Activated CD8-positive, alpha-beta memory T cell treated with anti-CD3 and anti-CD28 coated beads for 4 hours (primary cell): ENCODE measurements at regions not wholly inside any gene's neighbourhood (a gene's known extent, or its start where the extent isn't known, plus 50 kb on each side); places are given as distances from the start of the nearest gene placed in this dataset.
"Not testable (repeated sequence)": the region's sequence is repeated elsewhere in the genome, so short reads cannot be mapped to it uniquely, and the experiment has no call there.

ENCODE experiments used
- DNase-seq, 2 donors: peaks; one replicate each; pipeline ENCODE4 v3.0.0-alpha.2; 2020; ENCODE audit warnings: low read depth in 2 of 2

DNA sequence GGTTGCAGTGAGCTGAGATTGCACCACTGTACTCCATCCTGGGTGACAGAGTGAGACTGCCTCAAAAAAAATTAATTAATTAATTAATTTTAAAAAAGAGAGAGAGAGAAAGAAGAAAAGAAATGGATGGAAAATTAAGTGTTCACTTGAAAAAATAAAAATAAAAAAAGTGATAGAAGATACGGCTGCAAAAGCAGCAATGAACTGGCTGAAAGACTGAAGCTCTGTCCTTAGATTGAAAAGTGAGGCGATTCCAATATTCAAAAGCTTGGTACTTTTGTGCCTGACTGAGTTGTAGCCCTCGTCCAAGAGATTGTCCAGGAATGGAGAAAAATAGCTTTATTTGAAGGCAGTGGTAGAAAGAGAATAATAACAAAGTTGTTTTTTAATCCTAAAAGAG is 154.6 kb downstream of the ADSS2 start:
- no peak for DNase-seq

DNA sequence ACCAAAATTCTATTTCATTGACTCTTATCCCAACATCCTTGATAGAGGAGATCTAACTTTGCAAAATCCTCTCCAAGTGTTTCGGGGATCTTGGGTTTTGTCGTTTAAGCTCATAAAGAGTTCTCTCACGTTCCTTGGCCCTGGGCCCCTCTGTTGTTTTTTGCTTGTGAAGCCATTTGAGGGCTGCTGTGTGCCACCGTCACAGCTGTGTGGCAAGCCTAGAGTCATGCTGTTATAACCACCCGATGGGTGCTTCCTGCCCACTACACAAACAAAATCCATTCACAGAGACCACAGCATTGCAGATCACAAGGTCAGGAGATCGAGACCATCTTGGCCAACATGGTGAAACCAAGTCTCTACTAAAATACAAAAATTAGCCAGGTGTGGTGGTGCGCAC is 154.1 kb downstream of the ADSS2 start:
- no peak for DNase-seq

DNA sequence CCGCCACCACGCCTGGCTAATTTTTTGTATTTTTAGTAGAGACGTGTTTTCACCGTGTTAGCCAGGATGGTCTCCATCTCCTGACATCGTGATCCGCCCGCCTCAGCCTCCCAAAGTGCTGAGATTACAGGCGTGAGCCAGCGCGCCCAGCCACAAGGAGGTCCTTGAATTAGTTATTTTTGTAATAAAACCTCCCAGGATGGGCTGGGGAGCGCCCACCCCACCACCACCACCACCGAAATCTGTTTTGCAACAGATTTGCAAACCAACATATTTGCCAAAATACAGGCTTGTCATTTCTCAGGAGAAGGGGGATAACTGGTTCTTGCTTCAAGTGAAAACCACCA is 151.7 kb downstream of the ADSS2 start:
- not testable (repeated sequence) for DNase-seq

DNA sequence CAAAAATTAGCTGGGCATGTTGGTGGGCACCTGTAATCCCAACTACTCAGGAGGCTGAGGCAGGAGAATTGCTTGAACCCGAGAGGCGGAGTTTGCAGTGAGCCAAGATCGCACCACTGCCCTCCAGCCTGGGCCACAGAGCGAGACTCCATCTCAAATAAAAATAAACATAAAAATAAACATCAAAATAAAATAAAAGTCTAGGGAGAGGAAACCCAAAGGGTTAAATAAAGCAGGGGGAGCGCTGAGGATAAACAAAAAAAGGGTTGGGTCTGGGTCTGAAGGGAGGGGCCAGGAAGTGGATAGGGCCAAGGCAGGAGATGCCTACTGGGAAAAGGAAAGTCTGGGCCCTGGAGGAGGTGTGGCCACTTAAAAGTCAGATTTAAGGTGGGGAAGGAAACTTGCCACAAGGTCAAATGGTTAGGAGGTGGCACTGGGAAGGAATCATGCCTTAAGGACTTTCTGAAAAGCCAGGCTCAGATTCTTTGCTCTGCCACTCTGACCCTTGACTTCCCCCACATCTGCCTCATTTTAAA is 150.0 kb downstream of the ADSS2 start:
- DNase-seq, result no peak

DNA sequence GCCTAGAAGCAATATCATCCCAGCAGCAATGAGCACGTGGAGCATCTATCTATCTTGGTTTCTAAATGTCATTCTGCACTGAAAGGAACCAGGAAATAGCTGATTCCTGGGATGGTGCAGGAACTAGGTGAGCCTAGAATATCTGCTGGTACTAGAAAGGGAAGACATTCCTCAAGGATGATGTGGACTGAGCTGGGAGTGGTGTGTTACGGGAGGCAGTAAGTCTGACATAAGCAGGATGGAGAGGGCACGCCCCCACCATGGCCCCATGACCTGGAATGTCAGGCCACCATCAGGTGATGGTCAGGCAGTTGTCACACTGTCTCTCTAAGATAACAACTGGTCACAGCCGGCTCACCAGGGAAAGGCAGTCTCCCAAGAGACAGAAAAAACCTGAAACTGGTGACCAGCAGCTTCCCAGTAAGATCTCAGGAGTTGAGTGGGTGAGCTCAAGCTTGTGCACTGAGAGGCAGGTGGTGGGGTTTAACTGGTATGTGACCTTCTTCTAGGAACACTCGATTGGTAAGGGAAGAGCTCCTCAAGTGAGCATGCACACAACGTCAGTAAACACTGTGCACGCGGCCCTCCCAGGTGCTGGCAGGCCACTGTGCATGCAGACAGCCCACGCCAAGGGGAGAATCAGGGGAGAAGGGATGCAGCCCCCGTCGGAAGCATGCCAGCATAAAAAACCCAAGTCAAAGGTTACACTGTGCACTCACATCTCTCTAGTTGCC is 148.7 kb downstream of the ADSS2 start:
- DNase-seq, result no peak

DNA sequence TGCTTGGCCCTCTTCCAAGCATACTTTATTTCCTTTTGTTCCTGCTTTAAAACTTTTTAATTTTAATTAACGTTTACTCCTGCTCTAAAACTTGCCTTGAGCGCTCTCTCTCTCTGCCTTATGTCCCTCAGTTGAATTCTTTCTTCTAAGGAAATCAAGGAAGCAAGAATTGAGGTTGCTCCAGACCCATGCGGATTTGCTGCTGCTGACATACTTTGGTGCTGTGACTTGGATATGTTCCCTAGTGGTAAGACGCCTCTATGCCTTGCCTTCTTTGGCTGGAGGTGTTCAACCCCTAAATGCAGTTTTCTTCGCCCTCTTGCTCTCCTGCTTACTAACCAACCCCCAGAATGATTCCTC is 148.1 kb downstream of the ADSS2 start:
- no peak for DNase-seq

DNA sequence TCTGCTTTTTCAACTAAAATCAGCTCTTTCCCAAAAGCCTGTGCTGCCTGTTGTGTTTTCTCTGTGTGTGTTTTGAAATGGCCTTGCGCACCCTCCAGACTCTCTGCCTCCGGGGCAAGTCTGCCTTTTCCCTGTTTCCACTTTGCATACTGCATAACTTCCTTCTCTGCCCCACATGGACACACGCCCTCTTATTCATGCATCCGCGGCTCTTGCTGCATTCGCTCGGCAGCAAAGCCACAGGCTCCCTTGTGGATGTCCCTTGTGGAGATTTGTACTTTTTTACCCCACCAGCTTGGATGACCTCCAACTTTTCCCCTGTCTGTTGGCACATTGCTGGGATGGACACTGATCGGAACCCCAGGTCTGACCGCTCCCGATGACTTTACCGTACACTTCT is 147.6 kb downstream of the ADSS2 start:
- no peak for DNase-seq

DNA sequence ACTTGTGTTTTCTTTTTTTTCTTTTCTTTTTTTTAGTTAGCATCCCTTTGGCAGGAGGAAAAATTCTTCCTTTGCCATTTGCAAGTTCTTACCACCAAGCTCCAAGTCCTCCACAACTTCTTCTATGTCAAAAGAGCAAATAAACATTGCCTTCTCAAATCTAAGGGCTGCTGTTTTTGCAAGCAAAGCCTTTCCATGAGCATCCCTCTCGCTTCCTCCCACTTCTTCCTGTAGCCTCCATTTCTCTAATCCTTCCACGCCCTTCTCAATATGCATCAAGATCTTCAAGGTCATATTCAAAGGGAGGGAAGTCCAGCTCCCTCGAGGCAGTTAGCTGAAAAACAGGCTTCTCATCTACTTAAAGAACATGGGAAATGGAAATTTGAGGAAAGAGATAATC is 147.1 kb downstream of the ADSS2 start:
- DNase-seq, result no peak

DNA sequence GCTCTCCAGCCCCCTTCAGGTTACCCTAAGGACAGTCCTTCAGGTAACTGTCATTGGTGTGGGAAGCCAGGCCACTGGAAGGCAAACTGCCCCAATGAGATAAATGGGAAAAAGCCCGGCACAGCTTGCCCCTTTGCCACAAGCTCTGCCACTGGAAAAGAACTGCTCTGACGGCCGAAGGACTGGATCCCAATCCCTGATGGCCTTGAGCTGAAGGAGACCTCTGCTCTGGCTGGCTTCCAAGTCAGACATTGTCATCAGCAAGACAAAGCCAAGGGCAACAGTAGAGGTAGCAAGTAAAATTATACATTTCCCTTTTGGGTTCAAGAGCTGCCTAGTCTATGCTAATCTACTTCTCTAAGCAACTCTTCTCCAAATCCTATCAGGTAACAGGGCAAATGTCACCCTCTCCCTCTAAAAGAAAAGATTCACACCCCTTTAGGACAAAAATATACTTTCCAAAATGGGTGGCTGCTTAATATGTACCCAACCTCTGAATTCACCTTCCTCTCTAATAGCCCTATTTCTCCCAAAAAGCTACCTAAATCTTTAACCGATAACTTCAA is 145.8 kb downstream of the ADSS2 start:
- no peak for DNase-seq

DNA sequence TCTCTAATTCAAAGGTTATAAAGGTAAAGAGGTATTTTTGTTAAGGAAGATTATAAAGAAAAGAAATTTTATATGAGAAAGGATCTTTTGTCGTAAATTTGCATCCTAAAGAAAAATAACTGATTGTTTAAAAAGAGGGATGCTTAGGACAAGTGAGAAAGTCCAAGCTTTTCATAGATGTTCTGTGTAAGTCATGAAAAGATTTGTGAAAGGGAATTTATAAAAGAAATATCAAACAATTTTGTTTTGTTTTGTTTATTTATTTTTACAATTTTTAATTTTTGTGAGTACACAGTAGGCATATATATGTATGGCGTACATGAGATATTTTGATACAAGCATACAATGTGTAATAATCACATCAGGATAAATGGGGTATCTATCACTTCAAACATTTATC is 145.2 kb downstream of the ADSS2 start:
- no peak for DNase-seq

DNA sequence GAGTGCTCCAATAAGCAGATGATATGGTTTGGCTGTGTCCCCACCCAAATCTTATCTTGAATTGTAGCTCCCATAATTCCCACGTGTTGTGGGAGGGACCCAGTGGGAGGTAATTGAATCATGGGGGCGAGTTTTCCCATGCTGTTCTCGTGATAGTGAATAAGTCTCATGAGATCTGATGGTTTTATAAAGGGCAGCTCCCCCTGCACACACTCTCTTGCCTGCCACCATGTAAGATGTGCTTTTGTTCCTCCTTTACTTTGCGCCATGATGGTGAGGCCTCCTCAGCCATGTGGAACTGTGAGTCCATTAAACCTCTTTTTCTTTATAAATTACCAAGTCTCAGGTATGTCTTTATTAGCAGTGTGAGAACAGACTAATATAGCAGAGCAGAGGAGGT is 142.5 kb downstream of the ADSS2 start:
- DNase-seq, result not testable (repeated sequence)

DNA sequence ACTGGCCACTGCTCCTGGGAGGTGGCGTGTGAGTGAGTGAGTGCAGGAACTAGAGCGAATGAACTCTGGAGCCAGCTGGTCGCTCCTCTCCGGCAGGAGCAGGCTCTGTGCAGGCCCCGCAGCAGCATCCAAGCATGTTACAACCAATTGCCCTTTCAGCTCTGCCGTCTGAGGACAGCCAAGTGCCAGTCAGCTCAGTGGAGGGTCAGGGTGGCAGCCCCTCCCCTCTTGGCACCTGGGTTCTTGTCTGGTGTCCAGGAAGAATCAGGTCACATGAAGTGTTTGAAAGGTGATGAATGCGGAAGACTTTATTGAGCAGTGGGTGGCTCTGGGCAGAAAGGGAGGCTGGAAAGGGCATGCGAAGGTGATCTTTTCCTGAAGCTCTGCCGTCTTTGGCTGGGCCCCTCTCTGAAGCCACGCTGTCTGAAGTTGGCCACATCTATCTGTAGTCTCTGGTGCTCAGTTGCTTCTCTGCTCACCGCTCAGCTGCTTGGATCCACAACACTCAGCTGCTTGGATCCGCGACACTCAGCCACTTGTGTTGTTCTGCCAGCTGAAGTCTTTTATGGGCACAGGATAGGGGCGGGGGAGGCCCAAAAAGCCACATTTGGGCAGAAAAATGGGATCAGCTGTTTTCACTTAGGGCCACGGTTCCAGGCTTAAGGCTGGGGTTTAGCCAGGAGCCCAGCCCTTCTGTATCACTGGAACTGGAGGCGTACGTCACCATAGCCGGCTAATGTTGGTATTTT is 139.8 kb downstream of the ADSS2 start:
- no peak for DNase-seq

DNA sequence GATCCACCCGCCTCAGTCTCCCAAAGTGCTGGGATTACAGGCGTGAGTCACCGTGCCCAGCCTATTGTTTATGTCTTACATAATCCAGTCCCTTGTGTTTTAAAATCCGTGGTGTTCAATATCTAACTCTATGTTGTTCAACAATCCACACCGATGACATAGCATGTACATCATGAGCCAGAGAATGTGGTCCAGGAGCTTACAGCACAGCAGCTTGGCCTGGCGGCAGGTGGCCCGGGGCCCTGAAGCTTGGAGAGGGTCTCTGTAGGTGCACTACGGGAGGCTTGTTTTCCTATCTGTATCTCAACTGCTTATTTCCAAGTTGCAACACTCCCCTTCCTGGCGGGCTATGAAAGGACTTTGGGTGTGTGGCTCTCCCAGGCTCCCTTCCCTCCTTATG is 138.4 kb downstream of the ADSS2 start:
- no peak for DNase-seq

DNA sequence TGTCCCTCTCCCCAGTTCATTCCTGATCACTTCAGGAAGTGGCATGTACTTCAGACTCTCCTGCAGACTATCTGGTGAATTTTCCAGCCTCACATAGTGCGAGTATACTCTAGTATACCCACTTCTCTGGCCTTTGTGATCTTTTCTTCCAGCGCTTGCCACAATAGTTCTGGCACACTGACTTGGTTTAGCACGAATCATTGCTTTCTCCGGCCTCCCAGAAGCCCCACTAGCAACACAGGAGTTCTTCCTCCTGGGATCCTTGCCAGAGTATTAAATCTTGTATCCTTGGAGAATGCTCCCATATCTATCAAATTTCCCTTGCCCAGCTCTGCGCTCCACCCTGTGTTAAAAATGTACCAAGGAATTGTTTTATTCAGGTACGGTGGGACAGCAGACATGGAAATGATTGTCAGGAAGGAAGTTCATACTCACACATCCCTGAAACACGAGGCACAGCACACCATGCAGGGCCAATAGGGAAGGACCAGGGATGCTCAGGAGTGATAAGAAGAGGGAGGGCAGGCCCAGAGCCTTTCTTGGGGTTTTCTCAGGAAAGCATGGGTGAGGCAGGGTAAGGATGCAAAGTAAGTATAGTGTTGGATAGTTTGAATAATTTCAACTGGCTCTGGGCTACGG is 136.7 kb downstream of the ADSS2 start:
- DNase-seq, result no peak

DNA sequence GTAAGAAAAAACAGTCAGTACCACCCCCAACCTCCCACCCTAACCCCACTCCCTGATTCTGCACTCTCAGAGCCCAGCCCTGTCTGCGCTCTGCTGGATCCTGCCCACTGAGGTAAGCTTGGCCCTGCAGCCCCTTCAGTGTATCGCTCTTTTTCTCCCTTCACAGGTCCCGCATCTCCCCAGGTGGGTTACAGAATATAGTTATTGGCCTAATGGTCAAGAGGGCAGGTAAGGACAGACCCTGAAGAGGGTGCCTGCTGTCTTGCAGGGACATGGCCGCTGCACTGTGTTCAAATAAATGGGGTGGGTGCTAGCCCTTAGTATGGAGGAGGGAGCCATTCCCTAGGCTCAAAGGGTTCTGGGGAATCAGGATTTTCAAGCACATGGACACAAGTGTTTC is 135.7 kb downstream of the ADSS2 start:
- no peak for DNase-seq

DNA sequence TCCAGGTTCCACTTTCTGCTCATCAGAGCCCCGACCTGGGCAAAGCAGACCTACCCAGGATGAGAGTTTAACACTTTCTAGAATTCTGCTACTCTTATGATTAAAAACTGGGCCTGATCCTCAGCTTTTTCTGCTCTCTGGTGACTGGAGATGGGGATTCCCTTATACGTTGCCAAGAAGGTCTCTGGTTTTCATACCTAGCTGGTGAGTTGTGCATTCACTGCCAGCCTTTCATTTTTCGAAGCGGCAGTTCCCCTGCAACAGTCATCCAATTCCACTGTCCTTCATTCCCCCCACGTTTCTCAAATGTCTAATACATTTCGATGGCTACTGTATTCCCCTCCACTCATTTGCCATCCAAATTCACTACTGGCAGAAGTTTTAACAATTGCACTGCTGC is 135.3 kb downstream of the ADSS2 start:
- DNase-seq, result no peak

DNA sequence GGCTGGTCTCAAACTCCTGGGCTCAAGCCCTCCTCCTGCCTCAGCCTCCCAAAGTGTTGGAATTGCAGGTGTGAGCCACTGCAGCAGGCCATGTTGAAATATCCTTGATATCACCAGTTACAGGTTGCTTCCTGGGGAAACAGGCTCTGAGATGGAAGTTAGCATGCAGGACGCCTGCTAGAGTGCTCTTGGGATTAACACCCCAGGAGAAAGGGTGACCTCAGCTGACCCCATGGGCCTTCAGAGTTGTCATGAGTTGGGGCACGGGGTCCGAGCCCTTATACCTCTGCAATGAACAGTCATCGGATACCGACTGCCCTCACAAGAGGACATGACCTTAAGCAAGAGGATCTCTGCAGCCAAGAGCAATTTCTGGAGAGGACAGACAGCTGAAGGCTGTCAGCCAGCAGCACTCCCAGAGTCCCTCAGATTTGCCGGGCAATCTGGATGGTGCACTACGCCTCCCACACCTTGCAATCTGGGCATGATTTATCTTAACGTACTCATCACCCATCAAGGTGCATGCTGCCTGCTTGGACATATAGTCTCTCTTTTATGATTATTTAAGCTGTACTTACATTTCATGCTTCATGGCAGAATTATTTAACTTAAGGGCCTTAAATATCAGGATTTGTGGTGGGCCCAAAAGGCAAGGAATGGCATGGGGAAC is 134.6 kb downstream of the ADSS2 start:
- no peak for DNase-seq

DNA sequence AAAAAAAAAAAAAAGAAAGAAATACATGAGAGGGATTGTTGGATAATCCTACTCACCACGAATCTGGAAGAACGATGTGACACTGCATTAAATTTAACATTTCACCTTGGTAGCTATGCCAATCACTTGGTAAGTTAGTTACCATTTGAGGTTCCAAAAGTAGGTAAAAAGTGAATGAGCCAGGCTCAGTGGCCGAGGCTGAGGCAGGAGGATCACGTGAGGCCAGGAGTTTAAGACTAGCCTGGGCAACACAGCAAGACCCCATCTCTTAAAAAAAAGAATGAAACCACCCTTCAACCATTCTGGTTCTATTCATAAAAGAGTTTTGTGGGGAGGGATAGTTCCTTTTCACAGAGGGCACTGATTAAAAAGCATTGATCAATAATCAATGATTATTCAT is 133.6 kb downstream of the ADSS2 start:
- DNase-seq, result no peak

DNA sequence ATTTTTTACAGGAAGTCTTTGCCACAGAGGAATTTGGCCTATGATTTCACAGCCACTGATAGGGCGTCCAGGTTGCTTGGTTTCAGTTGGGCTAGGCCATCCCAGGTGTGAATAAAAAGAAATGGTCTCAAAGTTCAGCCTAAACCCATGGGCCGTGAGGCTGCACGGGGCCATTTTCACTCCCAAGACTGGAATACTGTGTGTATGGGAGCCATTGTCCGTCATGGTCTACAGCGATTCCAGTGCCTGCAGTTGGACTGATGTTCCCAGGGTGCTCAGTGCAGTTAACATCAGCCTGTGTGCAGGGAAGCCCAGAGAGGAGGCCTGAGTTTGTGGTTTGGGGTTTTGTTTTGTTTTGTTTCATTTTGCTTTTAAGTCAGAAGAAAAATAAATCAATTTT is 133.2 kb downstream of the ADSS2 start:
- no peak for DNase-seq

DNA sequence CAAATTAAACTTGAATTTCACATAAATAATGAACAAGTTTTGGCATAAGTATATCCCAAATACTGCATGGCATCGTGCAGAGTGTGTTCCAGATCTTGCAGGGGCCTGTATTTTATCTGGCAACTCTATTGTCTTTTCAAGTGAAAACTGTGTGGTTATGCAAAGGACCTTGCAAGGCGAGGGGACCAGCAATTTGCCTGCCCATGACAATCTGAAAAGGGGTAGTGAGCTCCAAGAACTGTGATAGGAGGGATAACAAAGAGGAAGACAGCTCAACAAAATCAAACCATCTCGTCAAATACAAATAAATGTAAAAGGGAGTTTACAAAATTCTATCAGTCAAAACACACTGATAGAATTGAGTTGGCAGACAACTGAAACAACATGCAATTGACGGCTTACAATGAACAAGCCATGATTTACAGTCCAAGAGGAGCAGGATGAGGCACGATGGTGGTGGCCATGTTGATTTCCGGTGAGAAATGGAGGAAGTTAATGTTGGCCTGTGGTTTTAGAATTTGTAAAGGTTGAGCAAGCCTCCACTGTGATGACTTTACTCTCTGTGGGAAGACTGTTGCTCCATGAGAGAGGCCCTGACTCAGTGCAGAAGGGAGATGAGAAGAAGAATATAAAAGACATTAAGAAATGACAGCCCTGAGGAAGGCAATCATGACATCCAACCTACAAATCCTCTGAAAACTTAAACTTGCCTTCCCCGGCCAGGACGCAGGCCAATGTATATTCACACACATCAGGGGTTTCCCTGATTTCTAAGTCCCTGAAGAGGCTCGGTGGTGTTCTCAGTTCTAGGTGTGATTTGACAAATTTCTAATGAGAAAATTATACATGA is 132.2 kb downstream of the ADSS2 start:
- DNase-seq, result peak in 1 of 2 donors; percentile 19

DNA sequence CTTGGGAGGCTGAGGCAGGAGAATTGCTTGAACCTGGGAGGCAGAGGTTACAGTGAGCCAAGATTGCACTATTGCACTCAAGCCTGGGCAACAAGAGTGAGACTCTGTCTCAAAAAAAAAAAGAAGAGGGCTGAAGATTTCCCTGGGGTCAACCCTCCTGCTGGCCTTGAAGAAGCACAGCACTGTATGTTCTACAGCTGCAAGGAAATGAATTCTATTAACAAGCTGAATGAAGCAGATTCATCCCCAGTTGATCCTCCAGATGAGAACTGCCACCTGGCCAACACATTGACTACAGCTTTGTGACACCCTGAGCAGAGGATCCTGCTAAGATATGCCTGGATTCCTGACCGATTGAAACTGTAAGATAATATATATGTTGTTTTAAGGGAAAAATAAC is 129.5 kb downstream of the ADSS2 start:
- no peak for DNase-seq
